UCSD-AML1 (cell line): ENCODE measurements at regions not wholly inside any gene's neighbourhood (a gene's known extent, or its start where the extent isn't known, plus 50 kb on each side); places are given as distances from the start of the nearest gene placed in this dataset.
A peak's percentile ranks its signal among the peaks of the same experiment; 100 is the strongest.

Experiments
- DNase-seq: peaks from one replicate; lab custom pipeline; 2025; ENCODE audit not compliant: unreplicated experiment; lab: John Stamatoyannopoulos, UW

- DNase-seq, result no peak
Observed at GRCh38 chr20:58019027-58019849, 209.2 kb downstream of the ANKRD60 start.

DNA sequence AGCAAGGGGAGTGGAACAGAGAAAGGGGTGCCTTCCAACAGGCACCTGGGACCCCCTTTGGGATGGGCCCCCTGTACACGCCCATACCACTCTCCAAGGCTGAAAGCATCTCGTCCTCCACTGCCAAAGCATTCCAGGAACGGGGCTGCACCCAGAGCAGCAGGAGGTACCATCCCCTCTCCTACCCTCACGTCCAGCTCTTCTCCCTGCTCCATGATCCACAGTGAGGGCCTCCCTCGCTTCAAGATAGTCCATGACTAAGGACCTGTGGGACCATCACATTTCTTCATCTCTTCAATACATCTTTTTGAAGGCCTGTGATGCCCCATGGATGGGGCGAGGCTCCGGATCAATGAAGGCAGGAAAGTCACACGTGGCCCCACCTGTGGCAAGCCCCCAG, 209.9 kb downstream of the ANKRD60 start:
- DNase-seq, result no peak

- no peak for DNase-seq
Observed at GRCh38 chr20:58017970-58018530, 210.4 kb downstream of the ANKRD60 start.

DNA sequence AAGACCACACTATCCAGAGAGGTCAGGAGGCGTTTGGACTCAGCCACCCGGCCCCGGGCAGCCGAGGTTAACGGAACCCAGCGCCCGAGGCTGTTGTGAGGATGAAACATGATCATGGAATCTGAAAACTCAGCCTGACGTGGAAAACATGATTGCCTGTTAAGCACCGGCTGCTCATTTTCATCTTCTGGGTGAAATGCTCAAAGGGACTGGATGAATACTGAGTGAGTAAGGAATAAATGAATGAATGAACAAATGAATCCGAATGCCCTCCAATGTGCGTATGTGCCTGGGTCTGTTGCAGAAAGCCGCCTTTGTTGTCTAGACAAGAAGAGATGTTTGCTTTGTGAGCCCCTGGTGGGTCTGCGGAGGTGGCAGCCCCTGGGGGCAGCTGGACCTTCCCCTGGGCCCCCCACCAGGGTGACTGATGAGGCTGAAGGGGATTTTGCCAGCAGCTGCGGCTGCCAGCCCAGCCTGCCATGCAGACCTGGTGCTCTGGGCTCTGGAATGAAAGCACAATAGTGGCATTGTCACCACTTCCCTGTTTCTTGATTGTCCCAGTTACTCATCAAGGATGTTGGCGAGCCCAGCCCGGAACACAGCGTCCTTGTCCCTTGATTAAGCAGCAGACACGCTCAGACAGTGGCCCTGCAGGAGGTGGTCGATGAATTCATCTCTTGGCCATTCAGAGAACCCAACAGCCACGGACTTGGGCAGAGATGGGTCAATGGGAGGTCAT, 211.1 kb downstream of the ANKRD60 start:
- peak; percentile 22 for DNase-seq

DNA sequence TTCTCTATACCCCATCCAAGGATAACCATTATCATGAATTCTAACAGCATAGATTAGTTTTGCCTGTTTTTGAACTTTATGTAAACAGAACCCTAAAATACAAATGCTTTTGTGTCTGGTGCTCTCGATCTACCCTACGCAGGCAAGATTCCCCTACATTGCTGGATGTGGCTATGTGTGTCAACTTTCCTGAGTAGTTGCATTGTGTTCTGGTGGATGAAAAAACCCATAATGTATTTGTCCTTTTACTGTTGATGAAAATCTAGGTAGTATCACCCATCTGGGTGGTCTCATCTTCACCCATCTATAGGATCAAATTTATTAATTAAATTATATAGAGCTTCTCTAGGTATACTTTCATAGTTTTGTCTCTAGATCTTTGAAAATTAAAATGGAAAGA, 211.7 kb downstream of the ANKRD60 start:
- no peak for DNase-seq

- DNase-seq, result no peak
Observed at GRCh38 chr20:58014628-58015315, 213.7 kb downstream of the ANKRD60 start.

- no peak for DNase-seq
Observed at GRCh38 chr20:58012731-58013510, 215.5 kb downstream of the ANKRD60 start.

- DNase-seq, result no peak
Observed at GRCh38 chr20:58011947-58012610, 216.4 kb downstream of the ANKRD60 start.

- no peak for DNase-seq
Observed at GRCh38 chr20:58011106-58011946, 217.1 kb downstream of the ANKRD60 start.

DNA sequence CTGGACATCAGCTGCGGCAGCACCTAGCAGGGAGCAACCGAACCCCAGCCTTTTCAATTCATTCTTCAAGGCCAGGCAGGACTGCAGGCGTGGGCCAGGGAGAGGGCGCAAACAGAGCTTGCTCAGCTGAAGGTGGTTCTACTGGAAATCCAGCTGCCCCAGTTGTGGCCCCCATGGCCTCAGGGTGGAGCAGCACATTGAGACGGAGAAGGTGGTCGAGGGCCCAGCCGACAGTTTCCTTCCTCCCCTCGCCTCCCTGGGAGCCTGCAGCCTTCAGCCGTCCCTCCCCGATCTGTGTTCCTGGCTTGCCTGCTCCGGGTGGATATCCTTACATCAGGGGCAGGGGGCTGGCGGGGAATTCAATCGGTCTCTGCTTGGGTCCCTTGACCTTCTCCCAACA, 217.8 kb downstream of the ANKRD60 start:
- DNase-seq, result no peak

- no peak for DNase-seq
Observed at GRCh38 chr20:58010186-58010585, 218.3 kb downstream of the ANKRD60 start.

DNA sequence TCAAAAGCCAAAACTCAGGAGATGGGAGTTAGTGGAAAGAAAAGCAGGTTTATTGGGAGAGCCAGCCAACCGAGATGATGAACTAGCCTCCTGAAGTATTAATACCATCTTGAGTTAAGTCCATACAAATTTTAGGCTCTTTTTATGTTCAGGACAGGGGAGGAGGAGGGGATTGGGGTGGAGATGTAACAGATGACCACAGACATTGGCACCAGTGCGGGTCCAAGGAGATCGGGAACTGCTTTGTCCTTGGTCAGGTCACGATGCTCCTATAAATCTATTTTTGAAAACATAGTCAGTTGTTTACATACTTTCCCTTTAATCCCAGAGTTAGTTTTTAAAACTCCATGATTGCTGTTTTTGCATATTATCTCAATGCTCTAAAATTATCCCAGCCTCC, 219.6 kb downstream of the ANKRD60 start:
- no peak for DNase-seq

- no peak for DNase-seq
Observed at GRCh38 chr20:58008413-58008812, 220.0 kb downstream of the ANKRD60 start.

GRCh38 chr20:58007947-58008346, 220.5 kb downstream of the ANKRD60 start:
- DNase-seq, result no peak

- DNase-seq, result peak; percentile 34
Observed at GRCh38 chr20:58006346-58007316, 221.8 kb downstream of the ANKRD60 start.

GRCh38 chr20:58005581-58006345, 222.7 kb downstream of the ANKRD60 start:
- no peak for DNase-seq

GRCh38 chr20:58004900-58005299, 223.6 kb downstream of the ANKRD60 start:
- DNase-seq, result no peak
